ENCODE measurements at regions not wholly inside any gene's neighbourhood (a gene's known extent, or its start where the extent isn't known, plus 50 kb on each side); places are given as distances from the start of the nearest gene placed in this dataset.

DNA sequence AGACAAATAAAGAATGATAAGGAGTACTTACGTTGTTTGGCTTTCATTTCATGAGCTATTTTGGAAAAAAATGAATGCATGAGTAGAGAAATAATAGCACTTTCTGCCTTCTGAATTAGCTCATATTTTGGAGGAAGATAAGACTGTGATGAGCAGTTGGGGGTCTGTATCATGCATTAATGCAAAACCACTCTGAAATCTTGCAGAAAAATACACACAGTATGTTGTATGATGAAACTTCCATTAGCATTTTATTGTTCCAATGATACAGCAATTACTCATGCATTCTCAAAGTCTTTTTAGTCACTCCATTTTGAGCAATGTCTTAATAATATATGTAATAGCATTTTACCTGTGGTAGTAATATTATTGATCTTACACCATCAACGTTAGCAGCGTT is 571.0 kb downstream of the CDH8 start:
- TF ChIP-seq, protein P1, sequence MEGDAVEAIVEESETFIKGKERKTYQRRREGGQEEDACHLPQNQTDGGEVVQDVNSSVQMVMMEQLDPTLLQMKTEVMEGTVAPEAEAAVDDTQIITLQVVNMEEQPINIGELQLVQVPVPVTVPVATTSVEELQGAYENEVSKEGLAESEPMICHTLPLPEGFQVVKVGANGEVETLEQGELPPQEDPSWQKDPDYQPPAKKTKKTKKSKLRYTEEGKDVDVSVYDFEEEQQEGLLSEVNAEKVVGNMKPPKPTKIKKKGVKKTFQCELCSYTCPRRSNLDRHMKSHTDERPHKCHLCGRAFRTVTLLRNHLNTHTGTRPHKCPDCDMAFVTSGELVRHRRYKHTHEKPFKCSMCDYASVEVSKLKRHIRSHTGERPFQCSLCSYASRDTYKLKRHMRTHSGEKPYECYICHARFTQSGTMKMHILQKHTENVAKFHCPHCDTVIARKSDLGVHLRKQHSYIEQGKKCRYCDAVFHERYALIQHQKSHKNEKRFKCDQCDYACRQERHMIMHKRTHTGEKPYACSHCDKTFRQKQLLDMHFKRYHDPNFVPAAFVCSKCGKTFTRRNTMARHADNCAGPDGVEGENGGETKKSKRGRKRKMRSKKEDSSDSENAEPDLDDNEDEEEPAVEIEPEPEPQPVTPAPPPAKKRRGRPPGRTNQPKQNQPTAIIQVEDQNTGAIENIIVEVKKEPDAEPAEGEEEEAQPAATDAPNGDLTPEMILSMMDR (conservative IDR thresholded peaks at IDR 0.05 in 1 of 2, IDR thresholded peaks at IDR 0.05 in 1 of 2; ENCODE audit: extremely low read depth in 1 of 2, insufficient read depth in 1 of 2, low read depth in 1 of 2, low read length in 2 of 2): no peak
- TF ChIP-seq EZH2 (IDR thresholded peaks at IDR 0.05; ENCODE audit: borderline replicate concordance, low read length): no peak
